NCI-H82 (cell line): ENCODE measurements at regions not wholly inside any gene's neighbourhood (a gene's known extent, or its start where the extent isn't known, plus 50 kb on each side); places are given as distances from the start of the nearest gene placed in this dataset.
A peak's percentile ranks its signal among the peaks of the same experiment; 100 is the strongest.

Source experiments
- DNase-seq: peaks from one replicate; lab custom pipeline; 2025; lab: John Stamatoyannopoulos, UW

GRCh38 chr6:90435207-90435899 lies 138.7 kb upstream of the BACH2 start:
- DNase-seq = no peak

GRCh38 chr6:90434094-90434493 lies 137.5 kb upstream of the BACH2 start:
- DNase-seq = peak; percentile 2

DNA sequence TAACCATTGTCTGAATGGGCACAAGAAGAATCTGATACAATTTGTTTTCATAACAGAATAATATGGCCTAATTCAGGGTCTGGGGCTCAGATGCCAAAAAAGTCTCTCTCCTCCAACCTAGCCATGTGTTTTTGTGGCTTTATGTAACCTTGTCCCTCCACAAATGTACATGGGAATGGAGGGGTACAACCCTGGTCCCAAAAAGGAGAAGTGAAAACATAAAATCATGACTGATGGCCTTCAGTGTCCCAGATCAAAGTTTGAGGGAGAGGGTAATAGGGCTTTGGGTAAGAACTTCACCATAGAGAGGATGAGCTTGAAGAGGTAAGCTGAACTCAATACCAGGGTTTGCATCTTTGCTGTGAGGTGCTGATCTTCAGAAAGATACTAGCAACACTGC lies 136.3 kb upstream of the BACH2 start:
- no peak for DNase-seq

DNA sequence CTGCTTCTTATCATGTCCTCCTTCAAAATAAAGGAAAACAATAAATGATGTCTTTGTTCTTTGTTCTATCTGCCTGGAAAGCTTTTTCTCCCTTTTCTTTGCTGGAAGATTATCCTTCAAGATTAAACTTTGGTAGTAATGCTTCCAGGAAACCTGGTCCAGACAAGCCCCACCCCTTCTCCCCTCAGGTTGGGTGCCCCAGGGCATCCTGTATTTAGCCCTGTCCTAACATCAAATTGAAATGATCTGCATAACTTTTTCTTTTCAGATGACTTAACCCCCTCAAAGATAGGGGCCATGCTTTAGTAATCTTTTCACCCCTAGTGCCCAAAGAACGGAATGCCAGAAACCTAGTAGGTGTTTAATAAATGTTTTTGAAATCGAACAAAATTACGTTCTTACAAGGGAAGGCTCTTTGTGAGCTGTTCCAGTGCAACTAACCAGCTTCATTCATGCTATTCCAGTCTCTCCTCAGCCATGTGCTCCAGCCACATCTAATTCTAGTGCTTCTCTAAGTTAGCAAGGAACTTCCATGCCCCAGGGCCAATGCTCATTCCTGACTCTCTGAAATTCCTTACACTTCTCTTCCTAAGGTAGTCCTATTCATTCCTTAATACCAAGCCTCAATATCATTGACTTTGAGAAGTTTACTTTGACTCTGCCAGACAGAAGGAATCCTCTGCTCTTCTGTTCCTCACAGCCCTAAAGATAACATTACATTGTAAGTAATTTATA lies 135.6 kb upstream of the BACH2 start:
- DNase-seq = no peak

GRCh38 chr6:90431576-90431975 lies 134.9 kb upstream of the BACH2 start:
- DNase-seq = no peak

GRCh38 chr6:90429713-90430112 lies 133.1 kb upstream of the BACH2 start:
- DNase-seq = no peak

DNA sequence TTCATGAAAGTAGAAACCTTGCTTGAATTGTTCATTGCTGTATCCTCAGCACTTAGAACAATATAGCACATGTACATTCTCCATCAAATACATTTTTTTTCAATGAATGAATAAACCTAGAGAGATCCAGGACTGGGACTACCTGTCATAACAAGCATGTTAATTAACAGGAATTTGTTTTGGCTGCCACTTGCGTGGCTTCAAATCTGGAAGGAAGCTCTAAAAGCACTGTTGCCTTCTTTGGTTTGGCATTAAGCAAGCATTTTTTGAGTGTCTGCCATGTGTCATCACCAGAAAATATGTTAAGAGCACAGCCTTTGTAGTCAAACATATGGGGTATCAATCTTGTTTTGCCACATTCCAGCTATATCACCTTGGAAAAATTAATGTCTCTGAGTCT lies 131.9 kb upstream of the BACH2 start:
- no peak for DNase-seq

DNA sequence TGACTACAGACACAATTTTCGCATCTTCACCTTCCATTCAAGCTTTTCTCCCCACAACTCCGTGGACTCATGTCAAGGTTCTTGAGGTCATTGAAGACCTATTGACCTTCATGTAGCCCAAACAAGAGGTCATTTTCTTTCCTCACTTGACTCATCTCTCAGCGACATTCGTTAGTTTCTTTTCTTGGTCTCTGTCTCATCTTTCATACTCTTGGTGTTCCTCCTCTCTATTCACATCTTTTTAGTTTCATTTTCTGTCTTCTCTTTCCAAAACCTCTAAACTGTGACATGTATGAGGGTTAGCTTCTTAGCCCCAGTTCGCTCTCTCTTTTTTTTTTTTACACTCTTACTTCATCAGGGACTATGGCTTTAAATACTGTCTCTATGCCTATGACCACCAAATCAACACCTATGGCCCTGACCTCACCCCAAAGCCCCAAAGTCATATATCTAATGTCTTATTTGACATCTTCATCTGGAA lies 128.6 kb upstream of the BACH2 start:
- no peak for DNase-seq

GRCh38 chr6:90424580-90424979 lies 127.9 kb upstream of the BACH2 start:
- DNase-seq = no peak

GRCh38 chr6:90421666-90422065 lies 125.0 kb upstream of the BACH2 start:
- DNase-seq = no peak

DNA sequence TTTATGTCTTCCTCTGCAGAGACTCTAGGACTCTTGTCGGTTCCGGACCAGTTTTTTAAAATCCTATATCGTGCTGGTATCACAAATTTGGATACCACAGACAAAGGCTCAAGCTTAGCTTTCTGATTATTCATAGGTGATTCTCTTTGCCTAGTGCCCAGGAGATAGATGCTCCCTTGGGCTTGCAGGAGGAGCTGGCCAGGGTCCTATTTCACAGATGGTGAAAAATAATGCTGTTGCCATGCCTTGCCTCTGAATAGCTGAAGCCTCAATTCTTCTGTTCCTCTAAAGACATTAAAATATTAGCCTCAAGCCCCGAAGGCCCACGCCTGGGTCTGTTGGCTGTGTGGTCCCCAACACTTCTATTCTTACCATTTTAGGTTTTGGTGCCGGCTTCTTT lies 123.9 kb upstream of the BACH2 start:
- DNase-seq = peak; percentile 8

GRCh38 chr6:90417385-90417784 lies 120.7 kb upstream of the BACH2 start:
- no peak for DNase-seq

DNA sequence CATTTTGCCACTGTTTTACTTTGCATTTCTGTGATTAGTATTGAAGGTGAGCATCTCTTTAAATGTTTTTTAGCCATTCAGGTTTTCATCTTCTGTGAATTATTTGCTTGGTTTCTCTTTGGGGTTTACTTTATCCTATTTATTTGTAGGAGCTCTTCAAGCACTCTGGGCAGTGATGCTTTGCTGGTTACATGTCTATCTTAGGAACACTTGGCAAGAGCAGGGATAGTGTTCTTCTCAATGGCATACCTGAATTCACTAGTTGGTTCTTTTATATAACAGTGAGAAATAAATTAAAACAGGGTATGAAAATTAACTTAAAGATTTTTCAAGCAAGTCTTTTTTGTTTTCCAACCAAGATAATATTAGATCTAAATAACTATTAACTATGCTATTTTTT lies 119.7 kb upstream of the BACH2 start:
- no peak for DNase-seq

DNA sequence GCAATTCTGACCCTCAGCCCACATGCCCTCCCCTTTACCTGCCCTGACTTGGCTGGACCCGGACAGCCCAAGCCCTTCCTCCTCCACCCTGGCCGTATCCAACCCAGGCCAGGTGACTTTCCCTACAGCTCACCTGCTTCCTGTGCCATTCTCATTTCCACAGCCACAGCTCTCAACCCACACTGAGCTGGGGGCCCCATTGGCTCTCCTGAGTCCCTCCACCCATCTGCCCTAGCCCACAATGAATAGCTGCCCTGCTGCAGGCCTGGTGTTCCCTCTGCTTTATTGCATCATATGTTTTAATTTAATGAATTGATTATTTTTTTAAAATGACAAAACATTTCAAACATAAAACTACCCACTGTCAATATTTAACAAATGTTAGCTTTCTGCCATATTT lies 118.5 kb upstream of the BACH2 start:
- no peak for DNase-seq

DNA sequence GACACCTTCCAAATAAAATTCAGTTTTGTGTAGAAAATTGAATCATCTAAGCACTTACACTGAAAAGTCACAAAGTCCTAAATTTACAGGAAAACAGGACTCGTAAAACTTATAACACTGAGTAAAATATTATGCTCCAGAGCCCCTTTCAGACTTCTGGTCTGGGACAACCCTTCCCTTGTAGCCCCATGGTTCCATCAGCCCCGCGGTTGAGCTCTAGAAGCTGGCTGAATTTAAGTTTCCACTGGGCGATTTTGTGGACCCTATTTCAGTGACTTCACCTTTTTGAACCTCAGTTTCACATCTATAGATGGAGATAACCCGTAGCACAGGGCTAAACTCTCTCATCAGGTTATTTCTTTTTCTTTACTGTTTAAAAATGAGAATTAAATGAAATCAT lies 117.7 kb upstream of the BACH2 start:
- no peak for DNase-seq

GRCh38 chr6:90413867-90414266 lies 117.2 kb upstream of the BACH2 start:
- peak; percentile 82 for DNase-seq

- no peak for DNase-seq
These were observed 116.8 kb upstream of the BACH2 start for GRCh38 chr6:90413396-90413795.

GRCh38 chr6:90412538-90413369 lies 116.1 kb upstream of the BACH2 start:
- no peak for DNase-seq

DNA sequence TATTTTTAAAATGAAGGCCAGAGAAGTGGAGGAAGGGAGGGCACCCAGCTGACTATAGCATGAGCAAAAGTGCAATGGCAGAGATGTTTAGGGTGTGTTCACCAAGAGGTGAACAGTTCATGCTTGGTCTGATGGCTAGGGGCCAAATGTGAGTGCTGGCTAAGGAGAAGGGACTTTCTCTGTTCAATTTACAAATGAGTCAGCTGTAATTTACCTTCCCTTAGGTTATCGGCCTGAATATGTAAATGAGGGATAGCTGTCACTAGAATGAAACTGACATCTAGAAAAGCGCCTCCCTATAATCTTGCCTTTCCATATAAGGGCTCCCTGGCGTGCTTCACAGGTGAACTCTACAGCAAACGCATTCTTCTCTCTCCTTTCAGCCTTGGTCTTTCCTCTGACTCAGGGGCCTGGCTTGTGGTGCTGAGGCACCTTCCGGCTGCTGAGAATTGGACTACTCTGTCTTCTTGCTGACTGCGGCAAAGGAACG lies 114.7 kb upstream of the BACH2 start:
- DNase-seq = no peak

DNA sequence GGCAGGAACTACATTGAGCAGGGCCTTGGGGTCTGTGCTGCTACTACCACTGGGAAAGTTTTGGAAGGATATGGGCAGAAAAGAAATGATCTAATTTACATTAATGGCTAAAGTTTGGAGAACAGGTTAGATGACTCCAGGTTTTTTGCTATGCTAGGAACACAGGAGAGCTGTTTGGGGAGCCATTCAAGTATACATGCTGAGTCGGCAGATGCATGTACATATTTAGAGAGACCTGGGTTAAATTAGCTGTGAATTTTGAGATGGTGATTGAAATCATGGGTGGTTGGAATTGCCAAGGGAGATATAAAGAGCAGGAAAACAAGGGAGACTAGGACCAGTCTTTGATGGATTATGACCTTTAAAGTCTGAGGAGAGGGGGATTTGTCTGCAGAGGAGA lies 113.1 kb upstream of the BACH2 start:
- DNase-seq = no peak

DNA sequence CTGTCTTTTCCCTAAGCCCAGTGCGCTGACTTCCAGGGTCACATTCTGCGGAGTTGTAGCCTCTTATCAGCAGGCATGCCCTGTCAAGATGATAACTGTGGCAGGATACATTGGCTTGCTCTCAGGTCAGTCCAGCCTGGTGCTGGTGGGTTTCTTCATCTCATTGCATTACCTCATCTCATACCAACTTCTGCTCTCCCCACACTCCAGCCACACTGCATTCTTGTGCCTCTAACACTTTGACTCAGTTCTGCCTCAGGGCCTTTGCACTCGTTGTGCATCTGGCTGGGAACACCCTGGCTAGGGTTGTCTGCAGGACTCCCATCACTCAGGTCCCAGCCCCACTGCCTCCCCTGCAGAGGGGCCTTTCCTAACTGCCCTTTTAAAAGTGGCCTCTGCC lies 110.3 kb upstream of the BACH2 start:
- no peak for DNase-seq

DNA sequence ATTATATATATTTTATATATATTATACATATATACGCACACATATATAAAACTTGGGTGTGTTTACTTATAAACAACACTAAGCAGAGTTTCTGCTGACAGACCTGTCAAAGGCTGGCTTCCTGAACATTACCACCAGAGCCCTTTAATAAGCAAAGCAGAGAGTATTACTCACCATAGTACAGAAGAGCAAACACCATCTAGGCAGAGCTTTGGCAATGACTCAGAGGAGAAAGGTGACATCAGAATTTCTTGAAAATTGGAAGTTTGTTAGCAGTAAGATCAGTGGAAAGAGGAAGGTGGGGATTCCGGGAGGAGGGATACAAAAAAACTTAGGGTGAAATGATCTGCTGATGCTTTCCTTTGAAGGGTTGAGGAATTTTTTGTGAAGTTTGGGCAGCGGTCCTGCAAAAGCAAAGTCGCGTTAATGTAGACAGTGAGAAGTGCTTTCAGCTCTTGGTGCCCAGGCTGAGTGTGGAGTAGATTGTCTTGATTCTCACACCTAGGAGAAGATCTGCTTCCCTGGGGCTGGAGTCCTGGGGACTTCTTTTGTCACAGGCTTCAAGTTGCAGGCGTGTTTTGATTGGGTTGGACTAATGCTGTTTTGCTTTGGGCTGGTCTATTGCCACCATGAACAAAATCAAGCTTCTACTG lies 109.6 kb upstream of the BACH2 start:
- no peak for DNase-seq
